ENCODE measurements at regions not wholly inside any gene's neighbourhood (a gene's known extent, or its start where the extent isn't known, plus 50 kb on each side); places are given as distances from the start of the nearest gene placed in this dataset.
"Not testable (repeated sequence)": the region's sequence is repeated elsewhere in the genome, so short reads cannot be mapped to it uniquely, and the experiment has no call there.

- Mint-ChIP-seq H3K9me3 (no peaks in the 10 kb centered on the region), H3K4me1 (no peaks in the 10 kb centered on the region), H3K36me3 (ENCODE audit: low read depth) (no peaks in the 10 kb centered on the region), H3K27me3 (ENCODE audit: insufficient read depth) (no peaks in the 10 kb centered on the region), H3K27ac (no peak overlapping the region), H3K4me3 (no peak overlapping the region)
- no peak for DNase-seq
- H3K36me3 ChIP-seq (ENCODE audit: control insufficient read depth, insufficient read depth, low read length), result no peaks in the 10 kb centered on the region
- H3K4me1 ChIP-seq (ENCODE audit: control insufficient read depth, insufficient read depth, low read length), result no peaks in the 10 kb centered on the region
- H3K27ac ChIP-seq (ENCODE audit: low read depth, low read length), result no peak overlapping the region
- no peak overlapping the region for H3K9ac ChIP-seq (ENCODE audit: extremely low read depth, low read length, poor library complexity, severe bottlenecking)
- no peaks in the 10 kb centered on the region for H3K9me3 ChIP-seq (ENCODE audit: control insufficient read depth, low read length)
- no peak overlapping the region for H3K4me3 ChIP-seq (ENCODE audit: low read length)
- no peaks in the 10 kb centered on the region for H3K27me3 ChIP-seq (ENCODE audit: control insufficient read depth, insufficient read depth, low read length, poor library complexity, severe bottlenecking)
- no peak for TF ChIP-seq CTCF (conservative IDR thresholded peaks at IDR 0.05)
- WGBS, 2 experiments (ENCODE audit: insufficient coverage in 1 of 2, insufficient read length in 1 of 2), result 100% methylated on average over 1 of the region's 1 CpG; no CpG with 5 or more reads in 1 of the 2 experiments
Observed at GRCh38 chr4:100609810-100610209, 92.0 kb upstream of the EMCN start.

DNA sequence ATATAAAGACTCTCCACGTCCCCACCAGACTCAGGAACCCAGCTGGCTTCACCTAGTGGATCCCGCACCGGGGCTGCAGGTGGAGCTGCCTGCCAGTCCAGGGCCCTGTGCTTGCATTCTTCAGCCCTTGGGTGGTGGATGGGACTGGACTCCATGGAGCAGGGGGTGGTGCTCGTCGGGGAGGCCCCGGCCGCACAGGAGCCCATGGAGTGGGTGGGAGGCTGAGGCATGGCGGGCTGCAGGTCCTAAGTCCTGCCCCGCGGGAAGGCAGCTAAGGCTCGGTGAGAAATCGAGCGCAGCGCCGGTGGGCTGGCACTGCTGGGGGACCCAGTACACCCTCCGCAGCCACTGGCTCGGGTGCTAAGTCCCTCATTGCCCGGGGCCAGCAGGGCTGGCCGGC is 90.8 kb upstream of the EMCN start:
- 94% methylated on average over 19 of the region's 19 CpGs; no CpG with 5 or more reads in 1 of the 2 experiments for WGBS, 2 experiments (ENCODE audit: insufficient coverage in 1 of 2, insufficient read length in 1 of 2)
- not testable (repeated sequence) for H3K4me1 ChIP-seq (ENCODE audit: control insufficient read depth, insufficient read depth, low read length); H3K27ac Mint-ChIP-seq; H3K27me3 Mint-ChIP-seq (ENCODE audit: insufficient read depth); H3K4me3 Mint-ChIP-seq; H3K9me3 ChIP-seq (ENCODE audit: control insufficient read depth, low read length); H3K9me3 Mint-ChIP-seq; H3K27ac ChIP-seq (ENCODE audit: low read depth, low read length); H3K9ac ChIP-seq (ENCODE audit: extremely low read depth, low read length, poor library complexity, severe bottlenecking); DNase-seq; H3K36me3 Mint-ChIP-seq (ENCODE audit: low read depth); H3K27me3 ChIP-seq (ENCODE audit: control insufficient read depth, insufficient read depth, low read length, poor library complexity, severe bottlenecking); H3K36me3 ChIP-seq (ENCODE audit: control insufficient read depth, insufficient read depth, low read length); H3K4me3 ChIP-seq (ENCODE audit: low read length); H3K4me1 Mint-ChIP-seq

DNA sequence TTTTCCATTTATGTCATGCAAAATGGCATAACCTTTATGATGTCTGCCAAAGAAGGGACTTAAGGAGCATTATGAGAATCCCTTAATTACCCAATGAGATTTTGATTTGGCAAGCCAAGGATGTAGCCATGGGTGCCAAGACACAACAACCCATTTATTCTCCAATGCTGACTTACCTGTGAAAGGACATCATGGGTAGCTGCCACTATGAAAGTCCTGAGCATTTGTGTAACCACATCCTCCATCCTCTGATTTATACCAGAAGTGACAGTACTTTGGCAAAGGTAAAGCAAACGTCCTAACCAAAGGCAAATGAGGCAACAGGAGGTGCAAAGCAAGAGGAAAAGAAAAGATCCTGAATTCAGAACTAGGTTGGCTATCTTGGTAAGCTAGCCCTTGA is 87.3 kb upstream of the EMCN start:
- Histone ChIP-seq H3K4me1 (ENCODE audit: control insufficient read depth, insufficient read depth, low read length) (no peaks in the 10 kb centered on the region), H3K36me3 (ENCODE audit: control insufficient read depth, insufficient read depth, low read length) (no peaks in the 10 kb centered on the region), H3K9me3 (ENCODE audit: control insufficient read depth, low read length) (no peaks in the 10 kb centered on the region), H3K4me3 (ENCODE audit: low read length) (no peak overlapping the region), H3K27me3 (ENCODE audit: control insufficient read depth, insufficient read depth, low read length, poor library complexity, severe bottlenecking) (no peaks in the 10 kb centered on the region), H3K9ac (ENCODE audit: extremely low read depth, low read length, poor library complexity, severe bottlenecking) (no peak overlapping the region), H3K27ac (ENCODE audit: low read depth, low read length) (no peak overlapping the region)
- H3K36me3 Mint-ChIP-seq (ENCODE audit: low read depth), result no peaks in the 10 kb centered on the region
- 77 to 80% methylated on average over 1 of the region's 1 CpG for WGBS, 2 experiments (ENCODE audit: insufficient coverage in 1 of 2, insufficient read length in 1 of 2)
- H3K9me3 Mint-ChIP-seq, result no peaks in the 10 kb centered on the region
- no peak for TF ChIP-seq CTCF (conservative IDR thresholded peaks at IDR 0.05)
- no peaks in the 10 kb centered on the region for H3K4me1 Mint-ChIP-seq
- DNase-seq, result no peak
- H3K4me3 Mint-ChIP-seq, result no peak overlapping the region
- no peak overlapping the region for H3K27ac Mint-ChIP-seq
- H3K27me3 Mint-ChIP-seq (ENCODE audit: insufficient read depth), result no peaks in the 10 kb centered on the region

GRCh38 chr4:100593935-100594334 is 76.1 kb upstream of the EMCN start:
- Mint-ChIP-seq H3K27ac (no peak overlapping the region), H3K9me3 (no peaks in the 10 kb centered on the region)

More at GRCh38 chr4:100593935-100594334, 76.1 kb upstream of the EMCN start:
- Histone ChIP-seq H3K9ac (ENCODE audit: extremely low read depth, low read length, poor library complexity, severe bottlenecking) (no peak overlapping the region), H3K4me1 (ENCODE audit: control insufficient read depth, insufficient read depth, low read length) (no peaks in the 10 kb centered on the region), H3K4me3 (ENCODE audit: low read length) (no peak overlapping the region), H3K27me3 (ENCODE audit: control insufficient read depth, insufficient read depth, low read length, poor library complexity, severe bottlenecking) (no peaks in the 10 kb centered on the region), H3K27ac (ENCODE audit: low read depth, low read length) (no peak overlapping the region), H3K36me3 (ENCODE audit: control insufficient read depth, insufficient read depth, low read length) (no peaks in the 10 kb centered on the region), H3K9me3 (ENCODE audit: control insufficient read depth, low read length) (no peaks in the 10 kb centered on the region)
- Mint-ChIP-seq H3K4me3 (no peak overlapping the region), H3K27me3 (ENCODE audit: insufficient read depth) (no peaks in the 10 kb centered on the region), H3K4me1 (no peaks in the 10 kb centered on the region), H3K36me3 (ENCODE audit: low read depth) (no peaks in the 10 kb centered on the region)
- WGBS, 2 experiments (ENCODE audit: insufficient coverage in 1 of 2, insufficient read length in 1 of 2), result 91 to 92% methylated on average over 2 of the region's 2 CpGs
- no peak for DNase-seq
- no peak for TF ChIP-seq CTCF (conservative IDR thresholded peaks at IDR 0.05)

All from endodermal cell (in vitro differentiated cells).